ENCODE measurements at regions not wholly inside any gene's neighbourhood (a gene's known extent, or its start where the extent isn't known, plus 50 kb on each side); places are given as distances from the start of the nearest gene placed in this dataset.

DNA sequence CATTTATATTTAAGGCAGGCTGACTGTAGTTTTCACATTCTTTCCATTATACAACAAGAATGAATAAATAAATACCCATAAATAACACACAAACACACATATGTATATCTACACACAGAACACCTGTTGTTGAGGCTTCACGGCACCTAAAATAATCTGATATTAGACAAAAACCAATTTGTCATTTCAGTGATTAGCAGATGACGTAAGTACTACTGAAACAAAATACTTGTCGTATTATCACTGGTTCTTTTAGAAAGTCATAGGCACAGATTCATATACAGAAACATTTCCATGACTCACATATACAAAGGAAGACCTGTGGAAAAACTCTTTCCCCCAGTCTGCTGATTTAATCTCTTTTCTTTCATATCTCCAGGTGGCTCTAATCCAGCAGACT lies 1113.4 kb upstream of the FANCL start:
- TF ChIP-seq TCF12 (IDR thresholded peaks at IDR 0.05; ENCODE audit: low read depth, low read length) = no peak
- no peak for TF ChIP-seq TARDBP (IDR thresholded peaks at IDR 0.05; ENCODE audit: borderline replicate concordance)
- TF ChIP-seq SMAD1 (IDR thresholded peaks at IDR 0.05; ENCODE audit: low read depth, partially characterized antibody) = no peak
- no peak for TF ChIP-seq HDAC6 (IDR thresholded peaks at IDR 0.05; ENCODE audit: unreplicated experiment)
- no peak for TF ChIP-seq DPF2 (IDR thresholded peaks at IDR 0.05)
- TF ChIP-seq, protein P1, sequence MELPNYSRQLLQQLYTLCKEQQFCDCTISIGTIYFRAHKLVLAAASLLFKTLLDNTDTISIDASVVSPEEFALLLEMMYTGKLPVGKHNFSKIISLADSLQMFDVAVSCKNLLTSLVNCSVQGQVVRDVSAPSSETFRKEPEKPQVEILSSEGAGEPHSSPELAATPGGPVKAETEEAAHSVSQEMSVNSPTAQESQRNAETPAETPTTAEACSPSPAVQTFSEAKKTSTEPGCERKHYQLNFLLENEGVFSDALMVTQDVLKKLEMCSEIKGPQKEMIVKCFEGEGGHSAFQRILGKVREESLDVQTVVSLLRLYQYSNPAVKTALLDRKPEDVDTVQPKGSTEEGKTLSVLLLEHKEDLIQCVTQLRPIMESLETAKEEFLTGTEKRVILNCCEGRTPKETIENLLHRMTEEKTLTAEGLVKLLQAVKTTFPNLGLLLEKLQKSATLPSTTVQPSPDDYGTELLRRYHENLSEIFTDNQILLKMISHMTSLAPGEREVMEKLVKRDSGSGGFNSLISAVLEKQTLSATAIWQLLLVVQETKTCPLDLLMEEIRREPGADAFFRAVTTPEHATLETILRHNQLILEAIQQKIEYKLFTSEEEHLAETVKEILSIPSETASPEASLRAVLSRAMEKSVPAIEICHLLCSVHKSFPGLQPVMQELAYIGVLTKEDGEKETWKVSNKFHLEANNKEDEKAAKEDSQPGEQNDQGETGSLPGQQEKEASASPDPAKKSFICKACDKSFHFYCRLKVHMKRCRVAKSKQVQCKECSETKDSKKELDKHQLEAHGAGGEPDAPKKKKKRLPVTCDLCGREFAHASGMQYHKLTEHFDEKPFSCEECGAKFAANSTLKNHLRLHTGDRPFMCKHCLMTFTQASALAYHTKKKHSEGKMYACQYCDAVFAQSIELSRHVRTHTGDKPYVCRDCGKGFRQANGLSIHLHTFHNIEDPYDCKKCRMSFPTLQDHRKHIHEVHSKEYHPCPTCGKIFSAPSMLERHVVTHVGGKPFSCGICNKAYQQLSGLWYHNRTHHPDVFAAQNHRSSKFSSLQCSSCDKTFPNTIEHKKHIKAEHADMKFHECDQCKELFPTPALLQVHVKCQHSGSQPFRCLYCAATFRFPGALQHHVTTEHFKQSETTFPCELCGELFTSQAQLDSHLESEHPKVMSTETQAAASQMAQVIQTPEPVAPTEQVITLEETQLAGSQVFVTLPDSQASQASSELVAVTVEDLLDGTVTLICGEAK (IDR thresholded peaks at IDR 0.05; ENCODE audit: borderline replicate concordance) = no peak
- no peak for TF ChIP-seq EGR1 (IDR thresholded peaks at IDR 0.05; ENCODE audit: borderline replicate concordance in 1 of 2, low read depth in 2 of 2, low read length in 2 of 2)
- TF ChIP-seq MYC (IDR thresholded peaks at IDR 0.05; ENCODE audit: insufficient read depth, insufficient read length, insufficient replicate concordance, low read length, severe bottlenecking) = no peak
- TF ChIP-seq BMI1 (IDR thresholded peaks at IDR 0.05; ENCODE audit: borderline replicate concordance) = no peak
- TF ChIP-seq POLR2A (IDR thresholded peaks at IDR 0.05; ENCODE audit: low read depth, low read length) = no peak
- TF ChIP-seq SREBF2 (IDR thresholded peaks at IDR 0.05; ENCODE audit: low read length) = no peak
- no peak for TF ChIP-seq TBL1XR1 (IDR thresholded peaks at IDR 0.05; ENCODE audit: low read depth, low read length)
- TF ChIP-seq ZNF622 (IDR thresholded peaks at IDR 0.05) = no peak
- TF ChIP-seq, protein P2, sequence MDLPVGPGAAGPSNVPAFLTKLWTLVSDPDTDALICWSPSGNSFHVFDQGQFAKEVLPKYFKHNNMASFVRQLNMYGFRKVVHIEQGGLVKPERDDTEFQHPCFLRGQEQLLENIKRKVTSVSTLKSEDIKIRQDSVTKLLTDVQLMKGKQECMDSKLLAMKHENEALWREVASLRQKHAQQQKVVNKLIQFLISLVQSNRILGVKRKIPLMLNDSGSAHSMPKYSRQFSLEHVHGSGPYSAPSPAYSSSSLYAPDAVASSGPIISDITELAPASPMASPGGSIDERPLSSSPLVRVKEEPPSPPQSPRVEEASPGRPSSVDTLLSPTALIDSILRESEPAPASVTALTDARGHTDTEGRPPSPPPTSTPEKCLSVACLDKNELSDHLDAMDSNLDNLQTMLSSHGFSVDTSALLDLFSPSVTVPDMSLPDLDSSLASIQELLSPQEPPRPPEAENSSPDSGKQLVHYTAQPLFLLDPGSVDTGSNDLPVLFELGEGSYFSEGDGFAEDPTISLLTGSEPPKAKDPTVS (IDR thresholded peaks at IDR 0.05; ENCODE audit: low read depth, low read length) = no peak
- no peak for TF ChIP-seq YY1 (IDR thresholded peaks at IDR 0.05; ENCODE audit: low read depth, low read length)
- TF ChIP-seq, protein P3, sequence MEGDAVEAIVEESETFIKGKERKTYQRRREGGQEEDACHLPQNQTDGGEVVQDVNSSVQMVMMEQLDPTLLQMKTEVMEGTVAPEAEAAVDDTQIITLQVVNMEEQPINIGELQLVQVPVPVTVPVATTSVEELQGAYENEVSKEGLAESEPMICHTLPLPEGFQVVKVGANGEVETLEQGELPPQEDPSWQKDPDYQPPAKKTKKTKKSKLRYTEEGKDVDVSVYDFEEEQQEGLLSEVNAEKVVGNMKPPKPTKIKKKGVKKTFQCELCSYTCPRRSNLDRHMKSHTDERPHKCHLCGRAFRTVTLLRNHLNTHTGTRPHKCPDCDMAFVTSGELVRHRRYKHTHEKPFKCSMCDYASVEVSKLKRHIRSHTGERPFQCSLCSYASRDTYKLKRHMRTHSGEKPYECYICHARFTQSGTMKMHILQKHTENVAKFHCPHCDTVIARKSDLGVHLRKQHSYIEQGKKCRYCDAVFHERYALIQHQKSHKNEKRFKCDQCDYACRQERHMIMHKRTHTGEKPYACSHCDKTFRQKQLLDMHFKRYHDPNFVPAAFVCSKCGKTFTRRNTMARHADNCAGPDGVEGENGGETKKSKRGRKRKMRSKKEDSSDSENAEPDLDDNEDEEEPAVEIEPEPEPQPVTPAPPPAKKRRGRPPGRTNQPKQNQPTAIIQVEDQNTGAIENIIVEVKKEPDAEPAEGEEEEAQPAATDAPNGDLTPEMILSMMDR (IDR thresholded peaks at IDR 0.05 in 2 of 3, conservative IDR thresholded peaks at IDR 0.05 in 1 of 3; ENCODE audit: control insufficient read depth in 2 of 3, extremely low read depth in 1 of 3, insufficient read depth in 1 of 3, low read depth in 3 of 3, low read length in 3 of 3) = no peak
- TF ChIP-seq TCF3 (IDR thresholded peaks at IDR 0.05; ENCODE audit: borderline replicate concordance, insufficient read depth, low read depth, low read length) = no peak
- H3K4me2 ChIP-seq (ENCODE audit: control insufficient read depth, insufficient read depth) = no peak overlapping the region
- H2AFZ ChIP-seq (ENCODE audit: control insufficient read depth, low read depth, low read length) = no peak overlapping the region
- no peaks in the 10 kb centered on the region for H3K36me3 ChIP-seq (ENCODE audit: control insufficient read depth in 2 of 2, insufficient read depth in 2 of 2, low read length in 1 of 2)
- H3K9me3 ChIP-seq (replicated peaks; ENCODE audit: control insufficient read depth, insufficient read depth, low read length) = no peaks in the 10 kb centered on the region
- no peak overlapping the region for H3K4me3 ChIP-seq
- no peak for DNase-seq (ENCODE audit: low read depth, low spot score)
- H3K27me3 ChIP-seq (replicated peaks in 1 of 2; ENCODE audit: control insufficient read depth in 2 of 2, insufficient read depth in 2 of 2, low read length in 1 of 2) = no peaks in the 10 kb centered on the region
- no peaks in the 10 kb centered on the region for H3K4me1 ChIP-seq (ENCODE audit: control insufficient read depth, insufficient read depth, low read length)
- no peaks in the 10 kb centered on the region for H4K20me1 ChIP-seq (ENCODE audit: control insufficient read depth, insufficient read depth)
- POLR2A ChIA-PET = no interaction called here
- SMC1A ChIA-PET (ENCODE audit: uncharacterized antibody, unreplicated experiment) = no interaction called here
- 77% methylated on average over 3 of the region's 3 CpGs for WGBS (ENCODE audit: insufficient coverage, insufficient replicate concordance, low lambda C conversion rate, missing lambda C conversion rate)
- ATAC-seq = no peak
- intact Hi-C loops (cut with micrococcal nuclease; ENCODE audit: unreplicated experiment) (no loop called here), in situ Hi-C loops (cut with MboI) (no loop called here)
- no peak overlapping the region for H3K9ac ChIP-seq (ENCODE audit: control insufficient read depth, insufficient read depth, low read length)
- H3K79me2 ChIP-seq (ENCODE audit: control insufficient read depth, insufficient read depth, low read length) = no peaks in the 10 kb centered on the region
- no peak overlapping the region for H3K27ac ChIP-seq (ENCODE audit: control insufficient read depth, insufficient read depth)
- CTCF ChIA-PET = no interaction called here
- no TSS peak for BruUV-seq (replicated peaks)
- no peak for FAIRE-seq
- RAD21 ChIA-PET (ENCODE audit: unreplicated experiment) = no interaction called here

Measured in GM12878 (cell line).